WTC11 (cell line): ENCODE measurements at regions not wholly inside any gene's neighbourhood (a gene's known extent, or its start where the extent isn't known, plus 50 kb on each side); places are given as distances from the start of the nearest gene placed in this dataset.

Experiments used
- ATAC-seq: fragments of 200-7000 bp; cut with Tn5 transposase; 2 replicates; pipeline ENCODE4 v1.10.0; 2021; ENCODE audit warnings: mild to moderate bottlenecking, moderate library complexity
- CTCF ChIA-PET: fragments of 300-600 bp; sonication (Branson Sonifier 250); formaldehyde crosslinking; loops from one replicate; lab custom pipeline; 2021; ENCODE audit warnings: antibody characterized with exemption; lab: Charles Lee
- POLR2A ChIA-PET: fragments of 350-600 bp; sonication (Branson Sonifier 250); formaldehyde crosslinking; loops from one replicate; lab custom pipeline; 2021; ENCODE audit warnings: antibody characterized with exemption; lab: Charles Lee
- DNase-seq: peaks from one replicate; pipeline ENCODE4 v3.0.0; 2021; ENCODE audit warnings: low spot score
- H3K27ac Mint-ChIP-seq: 2 replicates; pipeline ENCODE4 v1.8.0; 2021; ENCODE audit warnings: mixed read lengths
- H3K27me3 Mint-ChIP-seq: 2 replicates; pipeline ENCODE4 v1.8.0; 2021; ENCODE audit warnings: low read depth, mild to moderate bottlenecking, moderate library complexity, mixed read lengths
- H3K36me3 Mint-ChIP-seq: 2 replicates; pipeline ENCODE4 v1.8.0; 2021; ENCODE audit warnings: mixed read lengths
- H3K4me1 Mint-ChIP-seq: 2 replicates; pipeline ENCODE4 v1.8.0; 2022; ENCODE audit warnings: mixed read lengths
- H3K4me3 Mint-ChIP-seq: 2 replicates; pipeline ENCODE4 v1.8.0; 2021; ENCODE audit warnings: mild to moderate bottlenecking, moderate library complexity, mixed read lengths
- H3K9me3 Mint-ChIP-seq: 2 replicates; pipeline ENCODE4 v1.8.0; 2021; ENCODE audit warnings: mixed read lengths
- AR ChIP-seq: fragments of 250-450 bp; sonication (Bioruptor Pico); IDR thresholded peaks from 2 replicates; pipeline ENCODE4 v1.9.0; 2021; ENCODE audit warnings: mild to moderate bottlenecking
- ATF2 ChIP-seq: sonication (generic); formaldehyde crosslinking; IDR thresholded peaks from 2 replicates; pipeline ENCODE4 v1.8.1; 2022; ENCODE audit warnings: low read depth, missing genetic modification reagents, borderline replicate concordance
- ATF3 ChIP-seq: sonication (generic); formaldehyde crosslinking; conservative IDR thresholded peaks from 2 replicates; pipeline ENCODE4 v1.8.1; 2022; ENCODE audit warnings: mild to moderate bottlenecking, missing genetic modification reagents
- CBFB ChIP-seq: sonication (generic); formaldehyde crosslinking; IDR thresholded peaks from 2 replicates; pipeline ENCODE4 v1.8.1; 2022; ENCODE audit warnings: mild to moderate bottlenecking, low read depth, missing genetic modification reagents
- CREB1 ChIP-seq: sonication (generic); formaldehyde crosslinking; IDR thresholded peaks from 2 replicates; pipeline ENCODE4 v1.8.0; 2023; ENCODE audit warnings: mild to moderate bottlenecking, missing genetic modification reagents
- ELF4 ChIP-seq: sonication (generic); formaldehyde crosslinking; IDR thresholded peaks from 2 replicates; pipeline ENCODE4 v1.8.1; 2022; ENCODE audit warnings: low read depth, mild to moderate bottlenecking, moderate library complexity, missing genetic modification reagents
- IRF2 ChIP-seq: sonication (generic); formaldehyde crosslinking; IDR thresholded peaks from 2 replicates; pipeline ENCODE4 v1.8.0; 2022; ENCODE audit warnings: low read depth, missing genetic modification reagents, borderline replicate concordance
- JAZF1 ChIP-seq: fragments of 250-450 bp; sonication (Bioruptor Pico); IDR thresholded peaks from 2 replicates; pipeline ENCODE4 v1.9.0; 2021; ENCODE audit warnings: moderate library complexity, mild to moderate bottlenecking, inconsistent platforms
- NR3C1 ChIP-seq: sonication (generic); formaldehyde crosslinking; conservative IDR thresholded peaks from 2 replicates; pipeline ENCODE4 v1.8.1; 2023; ENCODE audit warnings: low read depth, mild to moderate bottlenecking, missing genetic modification reagents
- SMAD3 ChIP-seq: sonication (generic); formaldehyde crosslinking; IDR thresholded peaks from 2 replicates; pipeline ENCODE4 v1.8.0; 2022; ENCODE audit warnings: missing genetic modification reagents, mild to moderate bottlenecking, borderline replicate concordance
- STAT6 ChIP-seq: sonication (generic); formaldehyde crosslinking; conservative IDR thresholded peaks from 2 replicates; pipeline ENCODE4 v1.8.1; 2023; ENCODE audit warnings: mild to moderate bottlenecking, low read depth, missing genetic modification reagents, moderate library complexity
- TEAD1 ChIP-seq: sonication (generic); formaldehyde crosslinking; IDR thresholded peaks from 2 replicates; pipeline ENCODE4 v1.8.0; 2022; ENCODE audit warnings: mild to moderate bottlenecking, missing genetic modification reagents
- ZBTB21 ChIP-seq: sonication (generic); formaldehyde crosslinking; IDR thresholded peaks from 2 replicates; pipeline ENCODE4 v1.8.1; 2023; ENCODE audit warnings: mild to moderate bottlenecking, missing genetic modification reagents, borderline replicate concordance
- ZBTB43 ChIP-seq: sonication (generic); formaldehyde crosslinking; IDR thresholded peaks from 2 replicates; pipeline ENCODE4 v1.8.1; 2023; ENCODE audit warnings: mild to moderate bottlenecking, missing genetic modification reagents
- ZNF512 ChIP-seq: sonication (generic); formaldehyde crosslinking; IDR thresholded peaks from 2 replicates; pipeline ENCODE4 v1.8.1; 2022; ENCODE audit warnings: missing genetic modification reagents, borderline replicate concordance

- Mint-ChIP-seq H3K36me3 (no peaks in the 10 kb centered on the region), H3K27me3 (no peaks in the 10 kb centered on the region), H3K4me1 (peaks cover 8% of the 10 kb centered on the region), H3K27ac (no peak overlapping the region), H3K9me3 (no peaks in the 10 kb centered on the region), H3K4me3 (no peak overlapping the region)
- DNase-seq (no peak), ATAC-seq (no peak)
- POLR2A ChIA-PET = interaction anchor here (0.7 kb wide), 1 partner anchor 905 kb away, joined by 3 read pairs; no protein-coding TSS in a partner anchor
- CTCF ChIA-PET = interaction anchor here (0.9 to 1.4 kb wide), 5 partner anchors 9 to 906 kb away, joined by 3 to 7 read pairs (median 5); no protein-coding TSS in a partner anchor
- TF ChIP-seq CREB1 (CRISPR knock-in tag) (no peak), ELF4 (no peak), AR (CRISPR knock-in tag) (no peak), CBFB (CRISPR knock-in tag) (no peak), SMAD3 (CRISPR knock-in tag) (no peak), JAZF1 (CRISPR knock-in tag) (no peak), ZNF512 (CRISPR knock-in tag) (no peak), ZBTB43 (no peak), STAT6 (CRISPR knock-in tag) (no peak), ZBTB21 (CRISPR knock-in tag) (no peak), NR3C1 (CRISPR knock-in tag) (no peak), IRF2 (CRISPR knock-in tag) (no peak), ATF2 (CRISPR knock-in tag) (no peak), TEAD1 (CRISPR knock-in tag) (no peak), ATF3 (no peak)
Observed at GRCh38 chr2:137837830-137838229, 126.4 kb upstream of the HNMT start.
